ENCODE measurements at regions not wholly inside any gene's neighbourhood (a gene's known extent, or its start where the extent isn't known, plus 50 kb on each side); places are given as distances from the start of the nearest gene placed in this dataset.
A peak's percentile ranks its signal among the peaks of the same experiment; 100 is the strongest.

- TF ChIP-seq, protein P1, sequence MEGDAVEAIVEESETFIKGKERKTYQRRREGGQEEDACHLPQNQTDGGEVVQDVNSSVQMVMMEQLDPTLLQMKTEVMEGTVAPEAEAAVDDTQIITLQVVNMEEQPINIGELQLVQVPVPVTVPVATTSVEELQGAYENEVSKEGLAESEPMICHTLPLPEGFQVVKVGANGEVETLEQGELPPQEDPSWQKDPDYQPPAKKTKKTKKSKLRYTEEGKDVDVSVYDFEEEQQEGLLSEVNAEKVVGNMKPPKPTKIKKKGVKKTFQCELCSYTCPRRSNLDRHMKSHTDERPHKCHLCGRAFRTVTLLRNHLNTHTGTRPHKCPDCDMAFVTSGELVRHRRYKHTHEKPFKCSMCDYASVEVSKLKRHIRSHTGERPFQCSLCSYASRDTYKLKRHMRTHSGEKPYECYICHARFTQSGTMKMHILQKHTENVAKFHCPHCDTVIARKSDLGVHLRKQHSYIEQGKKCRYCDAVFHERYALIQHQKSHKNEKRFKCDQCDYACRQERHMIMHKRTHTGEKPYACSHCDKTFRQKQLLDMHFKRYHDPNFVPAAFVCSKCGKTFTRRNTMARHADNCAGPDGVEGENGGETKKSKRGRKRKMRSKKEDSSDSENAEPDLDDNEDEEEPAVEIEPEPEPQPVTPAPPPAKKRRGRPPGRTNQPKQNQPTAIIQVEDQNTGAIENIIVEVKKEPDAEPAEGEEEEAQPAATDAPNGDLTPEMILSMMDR (IDR thresholded peaks at IDR 0.05), result no peak
Observed at GRCh38 chr13:84865783-84866221, 933.4 kb downstream of the SLITRK6 start.

DNA sequence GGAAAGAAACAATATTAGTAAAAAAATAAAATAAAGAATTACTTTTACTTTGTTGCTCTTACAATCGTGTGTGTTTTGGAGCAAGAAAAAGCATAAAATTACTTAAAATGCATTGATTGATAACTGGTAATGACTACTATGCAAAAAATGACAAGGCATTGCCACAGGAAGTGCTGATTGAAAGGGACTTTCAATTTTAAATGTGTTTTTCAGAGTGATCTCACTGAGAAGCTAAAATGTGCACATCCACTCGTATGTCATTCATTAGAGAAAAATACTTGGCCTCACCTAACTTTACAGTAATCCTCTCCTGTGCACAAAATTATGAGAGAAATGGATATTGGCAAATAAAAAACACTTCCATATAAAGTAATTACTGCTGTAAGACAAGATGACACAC lies 934.9 kb downstream of the SLITRK6 start:
- TF ChIP-seq, protein P1 (IDR thresholded peaks at IDR 0.05), result no peak

DNA sequence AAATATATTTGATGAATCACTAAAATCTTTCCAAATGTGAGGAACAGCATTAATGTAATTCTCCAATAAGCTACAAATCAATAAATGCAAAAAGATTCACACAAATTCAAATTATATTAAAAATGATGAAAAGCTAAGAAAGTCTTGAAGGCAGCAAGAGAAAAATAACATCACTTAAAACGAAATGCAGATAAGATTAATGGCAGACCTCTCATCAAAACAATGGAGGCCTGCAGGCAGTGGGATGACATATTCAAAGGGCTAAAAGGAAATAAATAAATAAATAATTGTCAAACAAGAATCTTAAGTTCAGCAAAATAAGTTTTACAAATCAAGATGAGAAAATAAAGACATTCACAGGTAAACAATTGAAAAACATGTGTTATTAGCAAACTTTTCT lies 952.1 kb downstream of the SLITRK6 start:
- TF ChIP-seq, protein P1 (IDR thresholded peaks at IDR 0.05), result no peak

DNA sequence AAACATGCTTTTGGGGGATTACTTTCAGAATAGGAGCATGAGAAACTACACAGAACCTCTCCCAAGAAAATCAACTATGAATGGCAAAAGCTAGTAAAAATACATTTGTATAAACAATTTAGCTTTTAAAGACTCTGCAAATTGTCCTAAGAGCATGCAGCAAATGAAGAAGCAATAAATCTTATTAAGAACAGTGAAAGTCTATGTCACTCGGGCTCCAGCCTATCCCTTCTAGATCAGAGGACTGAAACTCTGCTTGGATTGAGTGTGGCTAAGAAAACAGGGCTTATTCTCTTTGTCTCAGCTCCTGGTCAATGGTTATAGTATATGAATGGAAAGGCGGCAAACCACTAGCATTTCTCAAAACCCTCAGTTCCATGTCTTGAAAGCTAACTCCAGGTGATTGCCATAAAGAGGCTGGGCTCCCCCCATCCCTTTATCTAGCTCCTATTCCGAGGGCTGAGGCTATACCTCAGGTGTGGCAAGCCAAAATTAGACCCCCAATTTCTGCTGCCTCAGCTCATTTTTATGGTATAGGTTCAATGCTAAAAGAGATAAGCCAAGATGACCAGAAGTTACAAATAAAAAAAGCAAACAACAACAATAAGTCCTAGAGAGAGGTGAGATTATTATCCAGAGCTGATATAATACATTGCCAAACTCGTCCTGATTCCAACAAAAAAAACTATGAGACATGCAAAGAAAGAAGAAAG lies 953.2 kb downstream of the SLITRK6 start:
- TF ChIP-seq, protein P1 (IDR thresholded peaks at IDR 0.05), result no peak

- TF ChIP-seq, protein P1 (IDR thresholded peaks at IDR 0.05), result peak; percentile 66
Observed at GRCh38 chr13:84844473-84844872, 954.7 kb downstream of the SLITRK6 start.

DNA sequence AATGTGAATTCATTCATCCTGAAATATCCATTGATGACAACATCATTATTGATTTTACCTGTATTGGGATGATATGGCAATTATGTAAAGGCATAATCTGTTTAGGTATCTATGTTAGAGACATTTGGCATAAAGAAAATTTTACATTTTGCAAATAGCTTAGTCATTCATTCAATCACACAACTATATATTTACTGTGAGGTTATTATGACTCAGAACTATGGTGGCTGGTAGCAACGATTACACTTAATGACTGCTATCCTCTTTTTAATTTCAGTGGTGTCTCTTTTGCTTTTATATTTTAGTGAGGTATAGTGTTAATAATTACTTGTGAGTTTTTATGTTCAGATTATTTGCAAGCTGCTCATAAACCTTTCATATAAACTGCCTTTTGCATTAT lies 955.9 kb downstream of the SLITRK6 start:
- TF ChIP-seq, protein P1 (IDR thresholded peaks at IDR 0.05), result no peak

GRCh38 chr13:84834201-84834600 lies 951.9 kb upstream of the SLITRK1 start:
- TF ChIP-seq, protein P1 (IDR thresholded peaks at IDR 0.05), result no peak

Data from LNCAP (cell line).